ENCODE measurements at regions not wholly inside any gene's neighbourhood (a gene's known extent, or its start where the extent isn't known, plus 50 kb on each side); places are given as distances from the start of the nearest gene placed in this dataset.

DNA sequence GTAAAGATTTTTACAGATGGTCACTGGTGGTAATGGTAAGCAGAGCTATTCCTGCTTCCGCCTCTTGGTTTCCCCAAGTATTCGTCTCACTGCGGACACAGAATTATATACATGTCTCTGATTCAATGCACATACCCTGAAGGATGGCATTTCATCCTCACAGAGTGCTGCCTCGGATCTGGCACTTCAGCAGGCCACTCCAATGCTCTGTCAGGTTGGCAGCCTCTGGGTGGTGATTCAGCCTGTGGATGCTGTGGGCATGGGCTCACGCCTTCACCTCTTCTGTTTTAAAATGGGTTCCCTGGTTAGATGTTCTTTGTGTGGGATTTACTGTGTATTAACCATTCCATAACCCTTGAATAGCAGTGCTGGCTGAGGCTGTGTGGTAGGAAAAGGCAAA is 182.6 kb upstream of the ZNF608 start:
- H3K4me3 ChIP-seq (ENCODE audit: low read depth, low read length) = no peak overlapping the region
- TF ChIP-seq CTCF (IDR thresholded peaks at IDR 0.05; ENCODE audit: control insufficient read depth, extremely low read depth, insufficient read depth) = no peak
- no peak for DNase-seq (ENCODE audit: low read depth)

GRCh38 chr5:124932791-124933600 is 186.6 kb upstream of the ZNF608 start:
- no peak for TF ChIP-seq CTCF (IDR thresholded peaks at IDR 0.05; ENCODE audit: control insufficient read depth, extremely low read depth, insufficient read depth)

GRCh38 chr5:124935065-124935464 is 188.6 kb upstream of the ZNF608 start:
- no peak overlapping the region for H3K4me3 ChIP-seq (ENCODE audit: low read depth, low read length)
- no peak for DNase-seq (ENCODE audit: low read depth)
- TF ChIP-seq CTCF (IDR thresholded peaks at IDR 0.05; ENCODE audit: control insufficient read depth, extremely low read depth, insufficient read depth) = no peak

More at GRCh38 chr5:124932791-124933600, 186.6 kb upstream of the ZNF608 start:
- no peak overlapping the region for H3K4me3 ChIP-seq (ENCODE audit: low read depth, low read length)
- peak; percentile 92 for DNase-seq (ENCODE audit: low read depth)

DNA sequence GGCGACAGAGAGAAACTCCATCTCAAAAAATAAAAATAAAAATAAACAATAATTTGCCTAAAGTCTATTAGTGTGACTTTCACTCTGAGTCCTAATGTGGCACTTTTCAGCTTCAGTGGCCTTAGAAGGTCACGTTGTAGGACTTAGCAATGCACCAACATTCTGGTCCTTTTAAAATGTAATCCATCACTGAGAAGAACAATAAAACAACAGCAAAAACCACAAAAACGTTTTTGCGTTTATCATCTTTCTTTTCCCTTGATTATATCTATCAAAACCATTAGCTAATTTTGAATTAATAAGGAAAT is 190.1 kb upstream of the ZNF608 start:
- TF ChIP-seq CTCF (IDR thresholded peaks at IDR 0.05; ENCODE audit: control insufficient read depth, extremely low read depth, insufficient read depth) = no peak
- H3K4me3 ChIP-seq (ENCODE audit: low read depth, low read length) = no peak overlapping the region
- no peak for DNase-seq (ENCODE audit: low read depth)

DNA sequence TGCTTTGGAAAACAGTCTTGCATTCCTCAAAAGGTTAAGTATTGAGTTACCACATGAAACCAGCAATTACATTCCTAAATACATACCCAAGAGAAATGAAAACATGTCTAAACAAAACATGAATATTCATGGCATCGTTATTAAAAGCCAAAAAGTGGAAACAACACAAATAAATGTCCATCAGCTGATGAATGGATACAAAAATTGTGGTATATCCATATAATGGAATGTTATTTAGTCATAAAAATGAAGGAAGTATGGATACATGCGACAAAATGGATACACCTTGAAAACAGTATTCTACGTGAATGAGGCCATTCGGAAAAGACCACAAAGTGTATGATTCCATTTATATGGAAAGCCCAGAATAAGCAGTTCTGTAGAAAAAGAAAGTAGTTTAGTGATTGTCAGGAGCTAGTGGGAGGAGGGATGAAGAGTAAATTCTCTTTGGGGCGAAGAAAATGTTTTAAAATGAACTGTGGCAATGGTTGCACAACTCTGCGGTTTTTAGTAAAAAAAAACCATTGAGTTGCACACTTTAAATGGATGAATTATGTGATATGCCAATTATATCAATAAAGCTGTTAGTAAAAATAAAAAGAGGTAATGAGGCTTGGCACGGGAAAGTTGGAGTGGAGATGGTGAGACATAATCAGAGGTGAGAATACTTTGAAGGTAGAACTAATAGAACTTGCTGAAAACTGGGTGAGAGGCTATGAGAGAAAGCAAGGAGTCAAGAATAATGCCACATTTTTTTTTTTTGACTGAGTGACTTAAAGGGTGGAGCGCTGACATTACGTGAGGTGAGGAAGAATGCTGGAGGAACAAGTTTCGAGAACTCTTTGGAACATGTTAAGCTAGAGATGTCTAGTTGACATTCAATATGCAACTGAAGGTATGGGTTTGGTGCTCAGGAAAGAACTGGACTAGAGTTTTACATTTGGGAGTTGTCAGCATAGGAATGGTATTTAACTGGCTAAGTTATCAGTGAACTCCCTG is 194.9 kb upstream of the ZNF608 start:
- no peak overlapping the region for H3K4me3 ChIP-seq (ENCODE audit: low read depth, low read length)
- TF ChIP-seq CTCF (IDR thresholded peaks at IDR 0.05; ENCODE audit: control insufficient read depth, extremely low read depth, insufficient read depth) = no peak
- no peak for DNase-seq (ENCODE audit: low read depth)

- DNase-seq (ENCODE audit: low read depth) = no peak
- H3K4me3 ChIP-seq (ENCODE audit: low read depth, low read length) = no peak overlapping the region
- TF ChIP-seq CTCF (IDR thresholded peaks at IDR 0.05; ENCODE audit: control insufficient read depth, extremely low read depth, insufficient read depth) = no peak
Observed at GRCh38 chr5:124948062-124948753, 201.8 kb upstream of the ZNF608 start.

All from LNCaP clone FGC (cell line).